H1 (cell line): ENCODE measurements at regions not wholly inside any gene's neighbourhood (a gene's known extent, or its start where the extent isn't known, plus 50 kb on each side); places are given as distances from the start of the nearest gene placed in this dataset.

Experiments
- CTCF ChIA-PET: fragments of 300-600 bp; sonication (Branson Sonifier 250); formaldehyde crosslinking; loops from one replicate; lab custom pipeline; 2021; ENCODE audit not compliant: partially characterized antibody; lab: Charles Lee
- POLR2A ChIA-PET: fragments of 300-600 bp; sonication (Branson Sonifier 250); formaldehyde crosslinking; loops from one replicate; lab custom pipeline; 2021; ENCODE audit warnings: inconsistent platforms; ENCODE audit not compliant: partially characterized antibody; lab: Charles Lee
- DNase-seq, 2 experiments: peaks; one replicate each; pipeline versions ENCODE4 v3.0.0 to v3.0.0-alpha.2; 2010 to 2022; ENCODE audit warnings: low spot score in 2 of 2, low read depth in 1 of 2, mixed read lengths in 1 of 2
- FAIRE-seq: peaks from 2 replicates; lab custom pipeline; 2011; peaks lifted over from hg19 to GRCh38; lab: Jason Lieb, UNC
- H2AFZ ChIP-seq: 2 replicates; pipeline ENCODE4 v1.8.1; 2012; ENCODE audit warnings: low read length, inconsistent platforms
- H2AK5ac ChIP-seq: 2 replicates; pipeline ENCODE4 v1.6.1; 2013; ENCODE audit warnings: low read depth, low read length
- H2BK120ac ChIP-seq: replicated peaks from 2 replicates; pipeline ENCODE3; 2013; ENCODE audit warnings: low read depth, low read length, inconsistent platforms
- H2BK12ac ChIP-seq: 2 replicates; pipeline ENCODE4 v1.6.1; 2013; ENCODE audit warnings: low read depth, low read length
- H2BK15ac ChIP-seq: 2 replicates; pipeline ENCODE4 v1.6.1; 2013; ENCODE audit warnings: low read length
- H2BK20ac ChIP-seq: 2 replicates; pipeline ENCODE4 v1.6.1; 2013; ENCODE audit warnings: low read length
- H2BK5ac ChIP-seq: 2 replicates; pipeline ENCODE4 v1.6.1; 2013; ENCODE audit warnings: low read depth, low read length
- H3K14ac ChIP-seq: 2 replicates; pipeline ENCODE4 v1.6.1; 2013; ENCODE audit warnings: inconsistent platforms; ENCODE audit not compliant: insufficient read length
- H3K18ac ChIP-seq: 2 replicates; pipeline ENCODE4 v1.6.1; 2013; ENCODE audit warnings: low read length; ENCODE audit errors: extremely low read depth
- H3K23ac ChIP-seq: 2 replicates; pipeline ENCODE4 v1.6.1; 2013; ENCODE audit warnings: inconsistent platforms; ENCODE audit not compliant: insufficient read length
- H3K23me2 ChIP-seq: 2 replicates; pipeline ENCODE4 v1.6.1; 2013; ENCODE audit warnings: low read depth, low read length
- H3K27ac ChIP-seq: 2 replicates; pipeline ENCODE4 v1.6.1; 2011; ENCODE audit warnings: low read depth, low read length, inconsistent platforms
- H3K27me3 ChIP-seq, 4 experiments: replicated peaks in 1 of 4; 1 replicate in 1 of 4; 2 replicates in 3 of 4; pipeline versions ENCODE4 v1.6.1 to v1.8.1; 2011 to 2013; ENCODE audit warnings: low read length in 3 of 4, mild to moderate bottlenecking in 3 of 4, inconsistent platforms in 2 of 4, mixed read lengths in 2 of 4, moderate library complexity in 1 of 4; ENCODE audit not compliant: control insufficient read depth in 3 of 4, insufficient read depth in 3 of 4; ENCODE audit errors: extremely low read depth in 1 of 4
- H3K36me3 ChIP-seq, 4 experiments: 2 replicates each; pipeline versions ENCODE4 v1.6.1 to v1.8.1; 2011 to 2013; ENCODE audit warnings: mild to moderate bottlenecking in 4 of 4, low read length in 3 of 4, moderate library complexity in 2 of 4, control low read depth in 1 of 4, inconsistent platforms in 1 of 4; ENCODE audit not compliant: insufficient read depth in 4 of 4, control insufficient read depth in 2 of 4
- H3K4ac ChIP-seq: replicated peaks from 2 replicates; pipeline ENCODE3; 2013; ENCODE audit warnings: low read length, low read depth, mixed read lengths, inconsistent platforms; ENCODE audit not compliant: insufficient read length
- H3K4me1 ChIP-seq, 4 experiments: replicated peaks in 1 of 4; 1 replicate in 1 of 4; 2 replicates in 3 of 4; pipeline versions ENCODE4 v1.6.1 to v1.8.1; 2011 to 2013; ENCODE audit warnings: low read length in 3 of 4, inconsistent platforms in 2 of 4, mixed read lengths in 1 of 4; ENCODE audit not compliant: insufficient read depth in 4 of 4, control insufficient read depth in 3 of 4
- H3K4me2 ChIP-seq, 2 experiments: 2 replicates each; pipeline versions ENCODE4 v1.6.1 to v1.8.1; 2011 to 2013; ENCODE audit warnings: low read depth in 2 of 2, low read length in 2 of 2, control low read depth in 1 of 2, inconsistent platforms in 1 of 2, mild to moderate bottlenecking in 1 of 2; ENCODE audit not compliant: insufficient read depth in 1 of 2
- H3K4me3 ChIP-seq, 4 experiments: fragments of 200-600, 300-600 bp in 1 of 4; sonication (generic), shearing (Covaris generic), sonication (Bioruptor Twin) in 1 of 4; 2 replicates each; pipeline versions ENCODE4 v1.5.1 to v1.8.1; 2011 to 2016; ENCODE audit warnings: low read length in 4 of 4, low read depth in 3 of 4, control low read depth in 2 of 4, inconsistent platforms in 2 of 4, mild to moderate bottlenecking in 2 of 4, mixed read lengths in 1 of 4, moderate library complexity in 1 of 4; ENCODE audit not compliant: insufficient read depth in 2 of 4; ENCODE audit errors: extremely low read depth in 1 of 4
- H3K56ac ChIP-seq: replicated peaks from 2 replicates; pipeline ENCODE3; 2013; ENCODE audit warnings: low read depth, mild to moderate bottlenecking, mixed read lengths, low read length, inconsistent platforms; ENCODE audit not compliant: insufficient read length
- H3K79me1 ChIP-seq: 2 replicates; pipeline ENCODE4 v1.6.1; 2013; ENCODE audit warnings: low read depth, low read length, control low read depth
- H3K79me2 ChIP-seq, 2 experiments: 2 replicates each; pipeline versions ENCODE4 v1.6.1 to v1.8.1; 2012 to 2013; ENCODE audit warnings: low read length in 2 of 2, mild to moderate bottlenecking in 2 of 2, inconsistent platforms in 1 of 2; ENCODE audit not compliant: insufficient read depth in 2 of 2, control insufficient read depth in 1 of 2
- H3K9ac ChIP-seq, 4 experiments: replicated peaks in 1 of 4; 1 replicate in 1 of 4; 2 replicates in 3 of 4; pipeline versions ENCODE4 v1.6.1 to v1.8.1; 2011 to 2013; ENCODE audit warnings: low read depth in 3 of 4, low read length in 3 of 4, control low read depth in 2 of 4, mild to moderate bottlenecking in 2 of 4, moderate library complexity in 2 of 4, inconsistent platforms in 1 of 4; ENCODE audit errors: extremely low read depth in 1 of 4
- H3K9me3 ChIP-seq, 2 experiments: 2 replicates each; pipeline versions ENCODE4 v1.6.1 to v1.8.1; 2012 to 2013; ENCODE audit warnings: mild to moderate bottlenecking in 2 of 2, moderate library complexity in 2 of 2, control low read depth in 1 of 2, inconsistent platforms in 1 of 2, low read depth in 1 of 2, low read length in 1 of 2, mixed read lengths in 1 of 2; ENCODE audit not compliant: insufficient read depth in 2 of 2
- H4K20me1 ChIP-seq, 2 experiments: replicated peaks in 1 of 2; 2 replicates each; pipeline versions ENCODE3 to v1.8.1; 2011 to 2013; ENCODE audit warnings: inconsistent platforms in 2 of 2, low read length in 2 of 2, mild to moderate bottlenecking in 1 of 2; ENCODE audit not compliant: insufficient read depth in 2 of 2, control insufficient read depth in 1 of 2
- H4K5ac ChIP-seq: 2 replicates; pipeline ENCODE4 v1.6.1; 2013; ENCODE audit warnings: low read length, low read depth, mixed read lengths, inconsistent platforms; ENCODE audit not compliant: insufficient read length
- H4K8ac ChIP-seq: 2 replicates; pipeline ENCODE4 v1.8.0; 2013; ENCODE audit warnings: mild to moderate bottlenecking, moderate library complexity, low read length, inconsistent platforms; ENCODE audit not compliant: insufficient read depth; ENCODE audit errors: extremely low read depth
- H4K91ac ChIP-seq: replicated peaks from 2 replicates; pipeline ENCODE3; 2013; ENCODE audit warnings: low read length, mixed read lengths, inconsistent platforms; ENCODE audit not compliant: insufficient read length
- ASH2L ChIP-seq: fragments of 200-600, 300-600 bp; sonication (generic); IDR thresholded peaks from one replicate; pipeline ENCODE4 v1.7.1; 2017; ENCODE audit warnings: low read length
- CHD2 ChIP-seq: IDR thresholded peaks from 2 replicates; pipeline ENCODE4 v1.6.1; 2012; ENCODE audit warnings: low read length, improper control_type of control experiment
- RBBP5 ChIP-seq: IDR thresholded peaks from 2 replicates; pipeline ENCODE4 v1.7.1; 2012; ENCODE audit warnings: low read depth, mild to moderate bottlenecking, inconsistent platforms, low read length, moderate library complexity, borderline replicate concordance
- SP4 ChIP-seq: IDR thresholded peaks from 2 replicates; pipeline ENCODE4 v1.6.1; 2012; ENCODE audit warnings: low read length, inconsistent platforms
- WGBS, 2 experiments: shearing (Covaris generic) in 1 of 2; methylation state at CpG; one replicate each; pipeline versions ENCODE4 v1.1.6 to v1.1.7; 2013 to 2015; ENCODE audit warnings: low lambda C conversion rate in 2 of 2, mixed read lengths in 2 of 2, inconsistent platforms in 1 of 2, low coverage in 1 of 2, missing lambda C conversion rate in 1 of 2; ENCODE audit not compliant: insufficient replicate concordance in 2 of 2, insufficient coverage in 1 of 2, insufficient read length in 1 of 2; ENCODE audit errors: extremely low coverage in 1 of 2, missing lambda C conversion rate in 1 of 2; 5-methylcytosine and 5-hydroxymethylcytosine counted together

DNA sequence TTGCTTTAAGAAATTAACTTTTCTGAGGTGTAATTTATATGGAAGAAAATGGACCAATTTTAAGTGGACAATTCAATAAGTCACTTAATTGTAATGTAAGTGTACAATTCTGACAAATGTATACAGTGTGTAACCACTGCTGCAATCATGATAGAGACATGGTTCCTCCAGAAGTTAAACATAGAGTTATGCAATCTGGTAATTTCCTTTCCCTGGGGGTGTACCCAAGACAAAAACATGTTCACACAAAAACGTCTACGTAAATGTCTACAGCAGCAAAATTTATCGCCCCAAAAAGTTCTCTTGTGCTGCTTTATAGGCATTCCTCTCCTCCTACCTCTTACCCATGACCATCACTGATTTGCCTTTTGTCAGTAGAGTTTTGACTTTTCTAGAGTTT lies 141.5 kb downstream of the AQP4 start:
- no peak overlapping the region for H4K5ac ChIP-seq
- ChIA-PET CTCF (no interaction called here), POLR2A (no interaction called here)
- H2BK120ac ChIP-seq: no peak overlapping the region
- H3K27ac ChIP-seq: no peak overlapping the region
- no peak for FAIRE-seq
- no peaks in the 10 kb centered on the region for H3K9me3 ChIP-seq
- H3K23me2 ChIP-seq: no peaks in the 10 kb centered on the region
- no peak overlapping the region for H2AFZ ChIP-seq
- no peak overlapping the region for H3K4me3 ChIP-seq
- no peaks in the 10 kb centered on the region for H3K79me1 ChIP-seq
- no peaks in the 10 kb centered on the region for H3K4me1 ChIP-seq
- no peak overlapping the region for H2BK15ac ChIP-seq
- no peak overlapping the region for H2AK5ac ChIP-seq
- no peak overlapping the region for H3K4me2 ChIP-seq
- H3K23ac ChIP-seq: no peak overlapping the region
- 89% methylated on average over 3 of the region's 3 CpGs; no CpG with 5 or more reads in 1 of the 2 experiments for WGBS, 2 experiments
- no peak overlapping the region for H3K56ac ChIP-seq
- H3K27me3 ChIP-seq: no peaks in the 10 kb centered on the region
- no peak for TF ChIP-seq ASH2L
- no peak for TF ChIP-seq RBBP5
- TF ChIP-seq CHD2: no peak
- TF ChIP-seq SP4: no peak
- H3K9ac ChIP-seq: no peak overlapping the region
- H2BK5ac ChIP-seq: no peak overlapping the region
- H3K18ac ChIP-seq: no peak overlapping the region
- H3K79me2 ChIP-seq: no peaks in the 10 kb centered on the region
- no peak overlapping the region for H2BK20ac ChIP-seq
- no peak overlapping the region for H2BK12ac ChIP-seq
- DNase-seq: no peak
- no peaks in the 10 kb centered on the region for H3K36me3 ChIP-seq
- H4K8ac ChIP-seq: no peak overlapping the region
- H4K91ac ChIP-seq: no peak overlapping the region
- H4K20me1 ChIP-seq: peaks cover 0 to 2% of the 10 kb centered on the region in 2 experiments
- H3K14ac ChIP-seq: no peak overlapping the region
- H3K4ac ChIP-seq: no peak overlapping the region
